Parathyroid adenoma (tissue), 2 donors: ENCODE measurements at regions not wholly inside any gene's neighbourhood (a gene's known extent, or its start where the extent isn't known, plus 50 kb on each side); places are given as distances from the start of the nearest gene placed in this dataset.

Experiments
- H2AFZ ChIP-seq: fragments of 300-600 bp; sonication (generic); one replicate; pipeline ENCODE4 v1.7.0; 2017; ENCODE audit warnings: antibody characterized with exemption, mild to moderate bottlenecking
- H3K27ac ChIP-seq: fragments of 300-600 bp; sonication (generic); one replicate; pipeline ENCODE4 v1.7.0; 2017
- H3K27me3 ChIP-seq: fragments of 300-600 bp; sonication (generic); one replicate; pipeline ENCODE4 v1.7.0; 2017; ENCODE audit warnings: low read length; ENCODE audit not compliant: control insufficient read depth, insufficient read depth
- H3K36me3 ChIP-seq: fragments of 300-600 bp; sonication (generic); one replicate; pipeline ENCODE4 v1.7.0; 2017; ENCODE audit warnings: low read length; ENCODE audit not compliant: control insufficient read depth, insufficient read depth
- H3K4me1 ChIP-seq: fragments of 300-600 bp; sonication (generic); one replicate; pipeline ENCODE4 v1.7.0; 2017; ENCODE audit warnings: control low read depth
- H3K4me2 ChIP-seq: fragments of 300-600 bp; sonication (generic); one replicate; pipeline ENCODE4 v1.7.0; 2017; ENCODE audit warnings: low read length
- H3K4me3 ChIP-seq: fragments of 300-600 bp; sonication (generic); one replicate; pipeline ENCODE4 v1.7.0; 2017; ENCODE audit warnings: low read depth, low read length
- H3K79me2 ChIP-seq: fragments of 300-600 bp; sonication (generic); one replicate; pipeline ENCODE4 v1.7.0; 2017; ENCODE audit warnings: control low read depth
- H3K9ac ChIP-seq: fragments of 300-600 bp; sonication (generic); one replicate; pipeline ENCODE4 v1.7.0; 2017; ENCODE audit warnings: mild to moderate bottlenecking
- H3K9me3 ChIP-seq: fragments of 300-600 bp; sonication (generic); one replicate; pipeline ENCODE4 v1.7.0; 2017; ENCODE audit warnings: low read length; ENCODE audit not compliant: control insufficient read depth
- CTCF ChIP-seq: fragments of 300-600 bp; sonication (generic); IDR thresholded peaks from one replicate; pipeline ENCODE4 v1.7.0; 2017; ENCODE audit warnings: antibody characterized with exemption, mild to moderate bottlenecking
- donor health status: primary hyperparathyroidism.

GRCh38 chr10:107666214-107666613 is 501.7 kb upstream of the SORCS1 start:
- Histone ChIP-seq H3K9me3 (no peaks in the 10 kb centered on the region), H3K4me1 (no peaks in the 10 kb centered on the region), H3K79me2 (no peaks in the 10 kb centered on the region), H3K4me3 (no peak overlapping the region), H3K4me2 (no peak overlapping the region), H3K27ac (no peak overlapping the region), H3K36me3 (no peaks in the 10 kb centered on the region), H2AFZ (no peak overlapping the region), H3K27me3 (no peaks in the 10 kb centered on the region), H3K9ac (no peak overlapping the region)
- no peak for TF ChIP-seq CTCF

GRCh38 chr10:107665459-107665858 is 501.0 kb upstream of the SORCS1 start:
- H3K79me2 ChIP-seq: no peaks in the 10 kb centered on the region
- H3K4me2 ChIP-seq: no peak overlapping the region
- H3K4me1 ChIP-seq: no peaks in the 10 kb centered on the region
- no peaks in the 10 kb centered on the region for H3K9me3 ChIP-seq
- H2AFZ ChIP-seq: no peak overlapping the region
- H3K27ac ChIP-seq: no peak overlapping the region
- no peaks in the 10 kb centered on the region for H3K27me3 ChIP-seq
- no peak overlapping the region for H3K4me3 ChIP-seq
- H3K36me3 ChIP-seq: no peaks in the 10 kb centered on the region
- H3K9ac ChIP-seq: no peak overlapping the region
- no peak for TF ChIP-seq CTCF

GRCh38 chr10:107657851-107658250 is 493.3 kb upstream of the SORCS1 start:
- Histone ChIP-seq H3K36me3 (no peaks in the 10 kb centered on the region), H2AFZ (no peak overlapping the region), H3K4me2 (no peak overlapping the region), H3K9ac (no peak overlapping the region), H3K79me2 (no peaks in the 10 kb centered on the region), H3K27me3 (no peaks in the 10 kb centered on the region), H3K4me3 (no peak overlapping the region), H3K4me1 (no peaks in the 10 kb centered on the region), H3K9me3 (no peaks in the 10 kb centered on the region), H3K27ac (no peak overlapping the region)
- no peak for TF ChIP-seq CTCF

- no peak for TF ChIP-seq CTCF
- no peak overlapping the region for H3K27ac ChIP-seq
- H3K4me3 ChIP-seq: no peak overlapping the region
- H3K79me2 ChIP-seq: no peaks in the 10 kb centered on the region
- no peak overlapping the region for H2AFZ ChIP-seq
- no peak overlapping the region for H3K4me2 ChIP-seq
- no peaks in the 10 kb centered on the region for H3K27me3 ChIP-seq
- H3K36me3 ChIP-seq: no peaks in the 10 kb centered on the region
- H3K4me1 ChIP-seq: no peaks in the 10 kb centered on the region
- no peaks in the 10 kb centered on the region for H3K9me3 ChIP-seq
- H3K9ac ChIP-seq: no peak overlapping the region
Observed at GRCh38 chr10:107656932-107657331, 492.4 kb upstream of the SORCS1 start.

GRCh38 chr10:107653832-107654287 is 489.4 kb upstream of the SORCS1 start:
- Histone ChIP-seq H3K27ac (no peak overlapping the region), H3K27me3 (no peaks in the 10 kb centered on the region), H3K4me1 (no peaks in the 10 kb centered on the region), H3K9ac (no peak overlapping the region), H3K9me3 (no peaks in the 10 kb centered on the region), H3K4me3 (peak overlapping the region; percentile 24), H3K79me2 (no peaks in the 10 kb centered on the region), H2AFZ (peak overlapping the region; percentile 6), H3K4me2 (peak overlapping the region; percentile 51), H3K36me3 (no peaks in the 10 kb centered on the region)
- TF ChIP-seq CTCF: no peak
